ENCODE measurements at regions not wholly inside any gene's neighbourhood (a gene's known extent, or its start where the extent isn't known, plus 50 kb on each side); places are given as distances from the start of the nearest gene placed in this dataset.

- TF ChIP-seq JUND (IDR thresholded peaks at IDR 0.05) (no peak), FOSL1 (IDR thresholded peaks at IDR 0.05; ENCODE audit: low read depth) (no peak), ZBTB33 (IDR thresholded peaks at IDR 0.05; ENCODE audit: extremely low read depth, insufficient replicate concordance, low read length) (no peak), EZH2phosphoT487 (IDR thresholded peaks at IDR 0.05; ENCODE audit: borderline replicate concordance) (no peak), CTCF (IDR thresholded peaks at IDR 0.05 in 2 of 3, conservative IDR thresholded peaks at IDR 0.05 in 1 of 3; ENCODE audit: borderline replicate concordance in 1 of 3, insufficient read depth in 1 of 3, low read depth in 2 of 3, low read length in 2 of 3) (no peak), CBX3 (IDR thresholded peaks at IDR 0.05; ENCODE audit: low read depth) (no peak), YY1 (IDR thresholded peaks at IDR 0.05; ENCODE audit: extremely low read depth, insufficient replicate concordance, low read depth, low read length) (no peak), ZNF274 (IDR thresholded peaks at IDR 0.05; ENCODE audit: low read depth, low read length) (no peak), CEBPB (IDR thresholded peaks at IDR 0.05; ENCODE audit: low read depth) (no peak), TCF7L2 (IDR thresholded peaks at IDR 0.05; ENCODE audit: borderline replicate concordance, extremely low read depth, insufficient read depth, insufficient read length) (no peak), POLR2A (IDR thresholded peaks at IDR 0.05; ENCODE audit: borderline replicate concordance, extremely low read depth, insufficient read depth, insufficient read length) (no peak), RAD21 (IDR thresholded peaks at IDR 0.05; ENCODE audit: low read depth) (no peak), POLR2AphosphoS5 (IDR thresholded peaks at IDR 0.05; ENCODE audit: low read depth, low read length) (no peak)
These were observed 76.9 kb upstream of the MAFB start for GRCh38 chr20:40765814-40766480.
